D341Med (cell line): ENCODE measurements at regions not wholly inside any gene's neighbourhood (a gene's known extent, or its start where the extent isn't known, plus 50 kb on each side); places are given as distances from the start of the nearest gene placed in this dataset.
"Not testable (repeated sequence)": the region's sequence is repeated elsewhere in the genome, so short reads cannot be mapped to it uniquely, and the experiment has no call there.

Experiments used
- DNase-seq: peaks from one replicate; pipeline ENCODE4 v3.0.0; 2012; ENCODE audit warnings: low spot score

- DNase-seq = no peak
These were observed 393.7 kb downstream of the GASK1B start for GRCh38 chr4:157779081-157779480.

GRCh38 chr4:157776930-157777528, 395.8 kb downstream of the GASK1B start:
- no peak for DNase-seq

GRCh38 chr4:157775971-157776370, 396.9 kb downstream of the GASK1B start:
- no peak for DNase-seq

GRCh38 chr4:157772907-157773306, 399.9 kb downstream of the GASK1B start:
- no peak for DNase-seq

- no peak for DNase-seq
These were observed 404.4 kb downstream of the GASK1B start for GRCh38 chr4:157768419-157768818.

GRCh38 chr4:157763490-157763889, 409.3 kb downstream of the GASK1B start:
- DNase-seq = no peak

GRCh38 chr4:157754410-157754809, 418.4 kb downstream of the GASK1B start:
- DNase-seq = no peak

GRCh38 chr4:157751631-157752030, 421.2 kb downstream of the GASK1B start:
- no peak for DNase-seq

- no peak for DNase-seq
These were observed 431.2 kb downstream of the GASK1B start for GRCh38 chr4:157741642-157742041.

GRCh38 chr4:157739242-157739641, 433.6 kb downstream of the GASK1B start:
- DNase-seq = no peak

GRCh38 chr4:157728215-157728614, 444.6 kb downstream of the GASK1B start:
- no peak for DNase-seq

GRCh38 chr4:157727163-157727562, 445.7 kb downstream of the GASK1B start:
- no peak for DNase-seq

- DNase-seq = no peak
These were observed 450.7 kb downstream of the GASK1B start for GRCh38 chr4:157722146-157722545.

- peak; percentile 51 for DNase-seq
These were observed 459.5 kb downstream of the GASK1B start for GRCh38 chr4:157713342-157713741.

GRCh38 chr4:157706155-157706554, 466.7 kb downstream of the GASK1B start:
- DNase-seq = no peak

GRCh38 chr4:157702831-157703230, 470.0 kb downstream of the GASK1B start:
- DNase-seq = no peak

- DNase-seq = no peak
These were observed 471.2 kb downstream of the GASK1B start for GRCh38 chr4:157701695-157701994.

GRCh38 chr4:157700898-157701694, 471.7 kb downstream of the GASK1B start:
- DNase-seq = no peak

- no peak for DNase-seq
These were observed 468.9 kb downstream of the GRIA2 start for GRCh38 chr4:157689476-157689875.

GRCh38 chr4:157687971-157688370, 467.4 kb downstream of the GRIA2 start:
- DNase-seq = no peak

GRCh38 chr4:157679326-157679725, 458.8 kb downstream of the GRIA2 start:
- DNase-seq = not testable (repeated sequence)

GRCh38 chr4:157678478-157678877, 457.9 kb downstream of the GRIA2 start:
- DNase-seq = no peak

GRCh38 chr4:157674699-157675098, 454.2 kb downstream of the GRIA2 start:
- peak; percentile 25 for DNase-seq

- DNase-seq = no peak
These were observed 447.3 kb downstream of the GRIA2 start for GRCh38 chr4:157667836-157668235.
